ENCODE measurements at regions not wholly inside any gene's neighbourhood (a gene's known extent, or its start where the extent isn't known, plus 50 kb on each side); places are given as distances from the start of the nearest gene placed in this dataset.

DNA sequence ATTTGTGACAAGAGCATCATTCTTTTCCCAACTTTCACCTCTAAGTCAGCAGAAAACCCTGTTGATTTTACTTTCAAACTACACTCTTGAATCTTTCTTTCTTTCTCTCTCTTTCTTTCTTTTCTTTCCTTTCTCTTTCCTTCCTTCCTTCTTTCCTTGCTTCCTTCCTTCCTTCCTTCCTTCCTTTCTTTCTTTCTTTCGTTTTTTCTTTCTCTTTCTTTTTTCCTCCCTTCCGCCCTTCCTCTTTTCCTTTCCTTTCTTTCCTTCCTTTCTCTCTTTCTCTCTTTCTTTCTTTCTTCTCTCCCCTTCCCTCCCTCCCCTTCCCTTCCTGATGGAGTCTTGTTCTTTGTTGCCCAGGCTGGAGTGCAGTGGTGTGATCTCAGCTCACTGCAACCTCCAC lies 649.5 kb downstream of the PLCL1 start:
- TF ChIP-seq EZH2 (IDR thresholded peaks at IDR 0.05; ENCODE audit: insufficient read depth, poor library complexity, severe bottlenecking) (no peak), EZH2phosphoT487 (IDR thresholded peaks at IDR 0.05; ENCODE audit: insufficient read depth, low read depth) (no peak)
